Neuron (in vitro differentiated cells): ENCODE measurements at regions not wholly inside any gene's neighbourhood (a gene's known extent, or its start where the extent isn't known, plus 50 kb on each side); places are given as distances from the start of the nearest gene placed in this dataset.

ENCODE experiments used
- H2AFZ ChIP-seq: one replicate; pipeline ENCODE4 v1.6.1; 2013; ENCODE audit warnings: low read depth, mild to moderate bottlenecking, inconsistent platforms, low read length, moderate library complexity
- H3K27me3 ChIP-seq: one replicate; pipeline ENCODE4 v1.6.1; 2013; ENCODE audit warnings: low read length; ENCODE audit not compliant: insufficient read depth
- H3K36me3 ChIP-seq: one replicate; pipeline ENCODE4 v1.6.1; 2013; ENCODE audit warnings: low read length; ENCODE audit not compliant: insufficient read depth
- H3K4me1 ChIP-seq: one replicate; pipeline ENCODE4 v1.6.1; 2013; ENCODE audit warnings: low read length; ENCODE audit not compliant: insufficient read depth
- H3K4me3 ChIP-seq: 2 replicates; pipeline ENCODE4 v1.5.1; 2013; ENCODE audit warnings: mild to moderate bottlenecking, low read length, moderate library complexity
- H3K9me3 ChIP-seq: one replicate; pipeline ENCODE4 v1.6.1; 2013; ENCODE audit warnings: low read length

GRCh38 chr3:106367496-106367895, 498.7 kb upstream of the CBLB start:
- Histone ChIP-seq H3K4me3 (no peak overlapping the region), H3K9me3 (no peaks in the 10 kb centered on the region), H2AFZ (no peak overlapping the region), H3K27me3 (no peaks in the 10 kb centered on the region), H3K4me1 (no peaks in the 10 kb centered on the region), H3K36me3 (no peaks in the 10 kb centered on the region)

GRCh38 chr3:106371221-106371970, 502.6 kb upstream of the CBLB start:
- no peaks in the 10 kb centered on the region for H3K4me1 ChIP-seq
- no peak overlapping the region for H2AFZ ChIP-seq
- H3K27me3 ChIP-seq = no peaks in the 10 kb centered on the region
- H3K9me3 ChIP-seq = no peaks in the 10 kb centered on the region
- no peaks in the 10 kb centered on the region for H3K36me3 ChIP-seq
- H3K4me3 ChIP-seq = no peak overlapping the region

GRCh38 chr3:106371971-106372805, 503.4 kb upstream of the CBLB start:
- Histone ChIP-seq H3K4me3 (no peak overlapping the region), H3K27me3 (no peaks in the 10 kb centered on the region), H3K4me1 (no peaks in the 10 kb centered on the region), H3K9me3 (no peaks in the 10 kb centered on the region), H3K36me3 (no peaks in the 10 kb centered on the region), H2AFZ (no peak overlapping the region)

- no peaks in the 10 kb centered on the region for H3K4me1 ChIP-seq
- no peaks in the 10 kb centered on the region for H3K36me3 ChIP-seq
- no peaks in the 10 kb centered on the region for H3K27me3 ChIP-seq
- H3K4me3 ChIP-seq = no peak overlapping the region
- no peaks in the 10 kb centered on the region for H3K9me3 ChIP-seq
- no peak overlapping the region for H2AFZ ChIP-seq
Measured at GRCh38 chr3:106372806-106373190, 504.0 kb upstream of the CBLB start.

- Histone ChIP-seq H3K9me3 (no peaks in the 10 kb centered on the region), H3K4me1 (peaks cover 11% of the 10 kb centered on the region), H2AFZ (no peak overlapping the region), H3K4me3 (no peak overlapping the region), H3K36me3 (no peaks in the 10 kb centered on the region), H3K27me3 (no peaks in the 10 kb centered on the region)
Measured at GRCh38 chr3:106376016-106376570, 507.3 kb upstream of the CBLB start.

GRCh38 chr3:106379251-106379750, 510.5 kb upstream of the CBLB start:
- peaks cover 16% of the 10 kb centered on the region for H3K4me1 ChIP-seq

GRCh38 chr3:106380232-106380631, 511.4 kb upstream of the CBLB start:
- Histone ChIP-seq H3K9me3 (no peaks in the 10 kb centered on the region), H3K4me3 (no peak overlapping the region), H3K36me3 (no peaks in the 10 kb centered on the region), H3K4me1 (peaks cover 16% of the 10 kb centered on the region), H2AFZ (peak overlapping the region; percentile 81), H3K27me3 (no peaks in the 10 kb centered on the region)

More at GRCh38 chr3:106379251-106379750, 510.5 kb upstream of the CBLB start:
- no peaks in the 10 kb centered on the region for H3K36me3 ChIP-seq
- H3K27me3 ChIP-seq = no peaks in the 10 kb centered on the region
- no peak overlapping the region for H3K4me3 ChIP-seq
- no peaks in the 10 kb centered on the region for H3K9me3 ChIP-seq
- no peak overlapping the region for H2AFZ ChIP-seq

- H3K36me3 ChIP-seq = no peaks in the 10 kb centered on the region
- H2AFZ ChIP-seq = no peak overlapping the region
- H3K27me3 ChIP-seq = no peaks in the 10 kb centered on the region
- peaks cover 16% of the 10 kb centered on the region for H3K4me1 ChIP-seq
- no peak overlapping the region for H3K4me3 ChIP-seq
- H3K9me3 ChIP-seq = no peaks in the 10 kb centered on the region
Measured at GRCh38 chr3:106381286-106381938, 512.6 kb upstream of the CBLB start.

- no peaks in the 10 kb centered on the region for H3K36me3 ChIP-seq
- H2AFZ ChIP-seq = no peak overlapping the region
- H3K4me1 ChIP-seq = peaks cover 16% of the 10 kb centered on the region
- H3K4me3 ChIP-seq = no peak overlapping the region
- no peaks in the 10 kb centered on the region for H3K27me3 ChIP-seq
- H3K9me3 ChIP-seq = no peaks in the 10 kb centered on the region
Measured at GRCh38 chr3:106381939-106382335, 513.1 kb upstream of the CBLB start.

- no peaks in the 10 kb centered on the region for H3K36me3 ChIP-seq
- no peaks in the 10 kb centered on the region for H3K9me3 ChIP-seq
- no peaks in the 10 kb centered on the region for H3K27me3 ChIP-seq
- H3K4me3 ChIP-seq = no peak overlapping the region
- no peak overlapping the region for H2AFZ ChIP-seq
- peaks cover 5% of the 10 kb centered on the region for H3K4me1 ChIP-seq
Measured at GRCh38 chr3:106386050-106386449, 517.2 kb upstream of the CBLB start.

- H3K36me3 ChIP-seq = no peaks in the 10 kb centered on the region
- H3K27me3 ChIP-seq = no peaks in the 10 kb centered on the region
- peaks cover under 1% of the 10 kb centered on the region for H3K4me1 ChIP-seq
- H2AFZ ChIP-seq = no peak overlapping the region
- no peaks in the 10 kb centered on the region for H3K9me3 ChIP-seq
- no peak overlapping the region for H3K4me3 ChIP-seq
Measured at GRCh38 chr3:106392915-106393314, 524.1 kb upstream of the CBLB start.

- H3K9me3 ChIP-seq = no peaks in the 10 kb centered on the region
- H3K4me3 ChIP-seq = no peak overlapping the region
- no peaks in the 10 kb centered on the region for H3K36me3 ChIP-seq
- no peaks in the 10 kb centered on the region for H3K27me3 ChIP-seq
- no peak overlapping the region for H2AFZ ChIP-seq
- peaks cover 22% of the 10 kb centered on the region for H3K4me1 ChIP-seq
Measured at GRCh38 chr3:106397006-106397405, 528.2 kb upstream of the CBLB start.
